Astrocyte of the cerebellum (primary cell): ENCODE measurements at regions not wholly inside any gene's neighbourhood (a gene's known extent, or its start where the extent isn't known, plus 50 kb on each side); places are given as distances from the start of the nearest gene placed in this dataset.

Experiments used
- DNase-seq: peaks from one replicate; pipeline ENCODE4 v3.0.0-alpha.2; 2011; ENCODE audit warnings: low read depth
- H3K4me3 ChIP-seq: 2 replicates; pipeline ENCODE4 v1.5.1; 2011; ENCODE audit warnings: mild to moderate bottlenecking, low read depth, low read length, moderate library complexity
- in situ Hi-C: cut with HindIII; loops from 2 replicates; pipeline ENCODE4 v1.10.0; 2017; ENCODE audit warnings: low sequenced_read_pairs
- TF ChIP-seq, protein P1 (sequence below): IDR thresholded peaks from 2 replicates; pipeline ENCODE4 v1.5.1; 2012; ENCODE audit warnings: low read length, low read depth, moderate library complexity, mild to moderate bottlenecking; ENCODE audit errors: missing control alignments

GRCh38 chr15:62453981-62454380, 288.9 kb upstream of the C2CD4B start:
- in situ Hi-C loops = no loop called here
- TF ChIP-seq, protein P1, sequence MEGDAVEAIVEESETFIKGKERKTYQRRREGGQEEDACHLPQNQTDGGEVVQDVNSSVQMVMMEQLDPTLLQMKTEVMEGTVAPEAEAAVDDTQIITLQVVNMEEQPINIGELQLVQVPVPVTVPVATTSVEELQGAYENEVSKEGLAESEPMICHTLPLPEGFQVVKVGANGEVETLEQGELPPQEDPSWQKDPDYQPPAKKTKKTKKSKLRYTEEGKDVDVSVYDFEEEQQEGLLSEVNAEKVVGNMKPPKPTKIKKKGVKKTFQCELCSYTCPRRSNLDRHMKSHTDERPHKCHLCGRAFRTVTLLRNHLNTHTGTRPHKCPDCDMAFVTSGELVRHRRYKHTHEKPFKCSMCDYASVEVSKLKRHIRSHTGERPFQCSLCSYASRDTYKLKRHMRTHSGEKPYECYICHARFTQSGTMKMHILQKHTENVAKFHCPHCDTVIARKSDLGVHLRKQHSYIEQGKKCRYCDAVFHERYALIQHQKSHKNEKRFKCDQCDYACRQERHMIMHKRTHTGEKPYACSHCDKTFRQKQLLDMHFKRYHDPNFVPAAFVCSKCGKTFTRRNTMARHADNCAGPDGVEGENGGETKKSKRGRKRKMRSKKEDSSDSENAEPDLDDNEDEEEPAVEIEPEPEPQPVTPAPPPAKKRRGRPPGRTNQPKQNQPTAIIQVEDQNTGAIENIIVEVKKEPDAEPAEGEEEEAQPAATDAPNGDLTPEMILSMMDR = no peak
- H3K4me3 ChIP-seq = no peak overlapping the region
- DNase-seq = no peak

GRCh38 chr15:62454567-62455172, 289.6 kb upstream of the C2CD4B start:
- H3K4me3 ChIP-seq = no peak overlapping the region
- DNase-seq = no peak
- TF ChIP-seq, protein P1 = no peak
- in situ Hi-C loops = no loop called here

DNA sequence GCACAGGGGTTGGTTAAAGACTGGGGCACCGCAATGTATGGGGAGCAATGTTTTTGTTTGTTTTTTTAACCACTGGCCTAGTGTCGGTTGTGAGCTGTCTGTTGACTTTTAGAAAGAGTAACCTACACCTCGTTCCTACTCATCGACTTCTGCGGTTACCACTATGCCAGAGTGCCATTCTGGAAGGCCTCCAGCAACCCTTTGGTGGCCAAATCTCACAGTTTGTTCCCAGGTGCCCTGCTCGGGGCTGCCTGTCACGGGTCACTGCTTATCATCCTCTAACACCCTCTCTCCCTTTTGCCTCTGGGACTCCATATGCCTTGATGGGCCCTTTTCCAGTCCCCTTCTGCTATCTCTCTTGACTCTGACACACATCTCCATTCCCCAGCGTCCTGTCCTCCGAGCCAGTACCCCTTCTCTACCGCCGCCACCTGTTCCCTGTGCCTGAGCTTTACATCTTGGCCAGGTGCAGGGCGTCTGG, 290.4 kb upstream of the C2CD4B start:
- TF ChIP-seq, protein P1 = no peak
- no peak for DNase-seq
- H3K4me3 ChIP-seq = no peak overlapping the region
- in situ Hi-C loops = no loop called here

DNA sequence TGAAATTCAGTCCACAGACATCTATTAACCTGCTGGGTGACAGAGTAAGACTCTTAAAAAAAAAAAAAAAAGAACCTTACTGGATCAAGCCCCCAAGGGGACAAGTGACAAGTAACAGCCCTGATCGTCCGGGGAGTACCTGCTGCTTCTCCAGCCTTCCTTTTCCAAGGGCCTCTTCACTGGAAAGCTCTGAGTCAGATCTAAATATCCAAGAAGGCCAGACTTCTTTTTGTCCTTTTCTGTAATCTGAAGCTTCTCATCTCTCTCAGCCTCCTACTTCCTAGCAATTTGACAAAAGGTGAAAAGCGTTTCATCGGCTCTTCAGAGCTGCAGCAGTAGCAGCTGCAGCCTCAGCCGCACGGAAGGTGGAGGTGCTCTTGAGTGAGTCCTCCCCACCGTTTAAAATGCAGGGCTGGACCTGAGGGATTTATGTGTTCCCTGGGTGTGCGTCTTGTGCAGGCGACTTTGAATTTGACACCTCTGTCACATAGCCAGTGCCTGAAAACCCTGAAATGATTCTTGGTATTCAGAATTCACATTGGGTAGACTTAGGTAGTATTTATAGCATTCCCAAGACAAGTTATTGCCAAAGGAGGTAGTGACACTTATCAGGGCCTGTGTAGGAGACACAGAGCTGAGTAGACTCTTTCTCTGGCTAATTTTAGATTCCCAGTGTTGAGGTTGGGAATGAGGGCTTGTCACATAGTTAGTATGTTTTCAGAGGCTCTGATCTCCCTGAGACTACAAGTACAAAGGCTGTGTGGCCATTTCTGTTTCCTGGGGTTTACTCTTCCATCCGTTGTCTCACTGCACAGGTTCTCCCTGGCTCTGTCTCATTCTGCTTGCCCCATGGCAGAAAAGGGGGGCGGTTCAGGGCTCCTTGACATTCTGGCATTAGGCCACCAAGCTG, 291.2 kb upstream of the C2CD4B start:
- in situ Hi-C loops = no loop called here

DNA sequence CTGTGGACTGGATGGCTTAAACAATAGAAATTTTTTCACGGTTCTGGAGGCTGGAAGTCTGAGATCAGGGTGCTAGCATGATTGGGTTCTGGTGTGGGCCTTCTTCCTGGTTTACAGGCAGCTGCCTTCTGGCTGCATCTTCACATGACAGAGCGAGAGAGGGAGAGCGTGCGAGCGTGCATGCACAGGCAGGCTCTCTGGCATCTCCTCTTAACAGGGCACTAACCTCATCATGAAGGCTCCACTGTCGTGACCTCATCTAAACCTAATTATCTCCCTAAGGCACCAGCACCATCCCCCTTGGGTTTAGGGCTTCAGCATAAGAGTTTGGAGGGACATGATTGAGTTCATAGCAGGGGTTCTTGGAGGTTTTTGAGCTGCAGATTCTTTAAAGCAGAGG, 292.0 kb upstream of the C2CD4B start:
- in situ Hi-C loops = no loop called here
- DNase-seq = no peak
- no peak overlapping the region for H3K4me3 ChIP-seq
- TF ChIP-seq, protein P1 = no peak

More for the DNA sequence above, 291.2 kb upstream of the C2CD4B start:
- no peak for DNase-seq
- no peak overlapping the region for H3K4me3 ChIP-seq
- TF ChIP-seq, protein P1 = no peak

DNA sequence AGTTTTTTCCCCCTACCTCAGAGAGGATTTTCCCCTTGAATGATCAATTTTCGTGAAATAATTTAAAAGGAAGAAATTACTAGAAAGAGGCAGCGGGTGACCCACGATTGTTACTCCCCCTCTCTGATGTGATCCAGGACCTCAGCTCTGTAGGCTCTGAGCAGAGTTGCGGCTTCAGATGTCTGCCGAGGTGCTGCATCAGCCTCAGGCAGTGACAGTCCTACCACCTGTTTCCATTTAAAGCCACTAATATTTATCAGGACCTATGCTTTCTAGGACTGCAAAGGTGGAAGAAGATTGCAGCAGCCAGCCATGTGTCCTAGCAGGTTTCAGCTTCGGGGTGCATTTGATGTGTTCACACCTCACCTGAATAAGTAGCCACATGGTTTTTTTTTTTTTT, 294.8 kb upstream of the C2CD4B start:
- TF ChIP-seq, protein P1 = no peak
- no peak for DNase-seq
- no peak overlapping the region for H3K4me3 ChIP-seq
- in situ Hi-C loops = no loop called here
